HL-60 (cell line): ENCODE measurements at regions not wholly inside any gene's neighbourhood (a gene's known extent, or its start where the extent isn't known, plus 50 kb on each side); places are given as distances from the start of the nearest gene placed in this dataset.
"Not testable (repeated sequence)": the region's sequence is repeated elsewhere in the genome, so short reads cannot be mapped to it uniquely, and the experiment has no call there.

ENCODE experiments used
- DNase-seq, 2 experiments: peaks; one replicate each; pipeline ENCODE4 v3.0.0-alpha.2; 2010 to 2020; ENCODE audit warnings: low read depth in 1 of 2, low spot score in 1 of 2
- H3K27ac ChIP-seq: fragments of 250-450 bp; sonication (Bioruptor Pico); replicated peaks from 2 replicates; pipeline ENCODE4 v1.5.1; 2020; ENCODE audit warnings: mild to moderate bottlenecking, moderate library complexity
- H3K27me3 ChIP-seq: fragments of 250-450 bp; sonication (Bioruptor Pico); 2 replicates; pipeline ENCODE4 v1.5.1; 2021; ENCODE audit warnings: mild to moderate bottlenecking, moderate library complexity; ENCODE audit not compliant: insufficient read depth, poor library complexity, severe bottlenecking
- H3K4me3 ChIP-seq: replicated peaks from 2 replicates; pipeline ENCODE4 v1.5.1; 2011; ENCODE audit warnings: mild to moderate bottlenecking, control low read depth, low read length; ENCODE audit not compliant: insufficient read depth
- CTCF ChIP-seq: IDR thresholded peaks from one replicate; pipeline ENCODE4 v1.5.1; 2011; ENCODE audit warnings: low read length, control low read depth, inconsistent platforms; ENCODE audit not compliant: insufficient read depth
- GABPA ChIP-seq: IDR thresholded peaks from 2 replicates; pipeline ENCODE4 v1.6.1; 2012; ENCODE audit warnings: low read depth
- POLR2AphosphoS5 ChIP-seq: IDR thresholded peaks from 2 replicates; pipeline ENCODE4 v1.6.1; 2012; ENCODE audit warnings: low read depth
- REST ChIP-seq: IDR thresholded peaks from 2 replicates; pipeline ENCODE4 v1.6.1; 2012; ENCODE audit warnings: low read depth; ENCODE audit not compliant: insufficient replicate concordance
- SPI1 ChIP-seq: IDR thresholded peaks from 2 replicates; pipeline ENCODE4 v1.6.1; 2012; ENCODE audit warnings: low read depth, mild to moderate bottlenecking, borderline replicate concordance

- H3K27me3 ChIP-seq: no peaks in the 10 kb centered on the region
- H3K27ac ChIP-seq: no peak overlapping the region
- TF ChIP-seq REST (no peak), CTCF (no peak), GABPA (no peak), SPI1 (no peak), POLR2AphosphoS5 (no peak)
- no peak overlapping the region for H3K4me3 ChIP-seq
- DNase-seq: no peak
These were observed 485.9 kb downstream of the USP25 start for GRCh38 chr21:16215663-16216183.

- no peak for TF ChIP-seq REST
- no peak for TF ChIP-seq GABPA
- TF ChIP-seq SPI1: no peak
- TF ChIP-seq CTCF: no peak
- no peak for TF ChIP-seq POLR2AphosphoS5
- Histone ChIP-seq H3K27ac (no peak overlapping the region), H3K4me3 (no peak overlapping the region), H3K27me3 (no peaks in the 10 kb centered on the region)
- no peak for DNase-seq
These were observed 486.6 kb downstream of the USP25 start for GRCh38 chr21:16216288-16216962.

GRCh38 chr21:16218682-16219343 is 489.0 kb downstream of the USP25 start:
- Histone ChIP-seq H3K27ac (no peak overlapping the region), H3K27me3 (no peaks in the 10 kb centered on the region), H3K4me3 (no peak overlapping the region)
- TF ChIP-seq SPI1 (no peak), REST (no peak), GABPA (no peak), CTCF (no peak), POLR2AphosphoS5 (no peak)
- DNase-seq: no peak

GRCh38 chr21:16224756-16225155 is 495.0 kb downstream of the USP25 start:
- not testable (repeated sequence) for H3K27me3 ChIP-seq, H3K4me3 ChIP-seq, DNase-seq, H3K27ac ChIP-seq
